ENCODE measurements at regions not wholly inside any gene's neighbourhood (a gene's known extent, or its start where the extent isn't known, plus 50 kb on each side); places are given as distances from the start of the nearest gene placed in this dataset.

GRCh38 chr9:93898502-93899426 lies 56.4 kb downstream of the BARX1 start:
- TF ChIP-seq CTCF (IDR thresholded peaks at IDR 0.05) (no peak), POLR2AphosphoS5 (IDR thresholded peaks at IDR 0.05) (no peak), POLR2A (IDR thresholded peaks at IDR 0.05) (no peak)
